Renal cortex interstitium (tissue), 11 donors: ENCODE measurements at regions not wholly inside any gene's neighbourhood (a gene's known extent, or its start where the extent isn't known, plus 50 kb on each side); places are given as distances from the start of the nearest gene placed in this dataset.

Experiments
- DNase-seq, 11 donors: peaks; one replicate each; pipeline ENCODE4 v3.0.0-alpha.2; 2013; ENCODE audit warnings: low read depth in 9 of 11, low spot score in 4 of 11; ENCODE audit errors: extremely low read depth in 1 of 11

DNA sequence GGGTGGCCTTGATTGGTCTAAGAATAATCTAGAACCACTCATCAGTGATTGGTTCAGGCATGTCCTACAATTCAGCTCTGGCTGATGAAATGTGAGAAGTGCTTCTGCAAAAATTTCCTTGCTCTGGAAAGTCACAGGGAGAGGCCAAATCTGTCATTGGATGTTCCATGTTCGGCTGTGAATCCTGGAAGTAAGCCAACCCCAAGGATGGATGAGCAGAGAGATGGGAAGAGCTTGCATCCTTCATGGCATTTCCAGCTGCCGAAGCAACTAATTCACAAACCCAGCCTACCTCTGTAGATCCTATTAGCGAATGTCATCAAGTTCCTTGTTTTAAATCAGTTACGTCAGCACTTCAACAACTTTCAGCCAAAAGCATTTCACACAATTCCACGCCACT lies 187.2 kb upstream of the SOX4 start:
- no peak for DNase-seq

DNA sequence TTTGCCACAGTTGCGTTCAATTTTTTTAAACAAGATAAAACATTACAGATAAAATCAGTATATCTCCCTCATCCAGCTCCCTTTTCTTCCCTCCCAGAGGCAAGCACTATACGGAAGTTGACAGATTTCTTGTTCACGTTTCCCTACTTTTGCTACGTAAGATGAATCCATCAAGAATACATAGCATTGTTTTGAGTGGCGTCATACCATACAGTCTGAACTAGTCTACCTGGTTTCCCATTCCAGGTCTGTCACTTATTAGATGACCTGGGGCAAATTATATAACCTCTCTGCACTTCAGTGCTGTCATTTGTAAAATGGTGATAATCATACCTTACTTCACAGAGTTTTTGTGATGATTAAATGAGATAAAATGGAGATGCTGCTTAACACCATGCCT lies 184.3 kb upstream of the SOX4 start:
- no peak for DNase-seq

DNA sequence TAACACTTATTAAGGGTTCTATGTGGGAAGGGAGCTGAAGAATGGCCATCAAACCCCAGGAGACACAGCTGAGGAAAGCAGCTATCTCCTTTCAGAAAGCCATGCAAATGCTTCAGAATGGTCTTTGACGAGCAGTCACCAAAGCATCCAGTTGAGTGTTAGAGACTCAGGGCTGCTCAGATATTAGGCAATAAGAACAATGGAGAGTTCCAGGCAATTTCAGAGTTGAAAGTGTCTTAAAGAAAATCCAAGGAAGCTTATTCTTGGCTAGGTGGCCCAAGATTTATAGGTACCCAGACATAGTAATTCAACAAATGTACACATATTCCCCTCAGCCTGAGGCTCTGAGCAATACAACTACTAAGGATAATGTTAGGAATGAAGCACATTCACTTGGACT lies 180.1 kb upstream of the SOX4 start:
- no peak for DNase-seq

DNA sequence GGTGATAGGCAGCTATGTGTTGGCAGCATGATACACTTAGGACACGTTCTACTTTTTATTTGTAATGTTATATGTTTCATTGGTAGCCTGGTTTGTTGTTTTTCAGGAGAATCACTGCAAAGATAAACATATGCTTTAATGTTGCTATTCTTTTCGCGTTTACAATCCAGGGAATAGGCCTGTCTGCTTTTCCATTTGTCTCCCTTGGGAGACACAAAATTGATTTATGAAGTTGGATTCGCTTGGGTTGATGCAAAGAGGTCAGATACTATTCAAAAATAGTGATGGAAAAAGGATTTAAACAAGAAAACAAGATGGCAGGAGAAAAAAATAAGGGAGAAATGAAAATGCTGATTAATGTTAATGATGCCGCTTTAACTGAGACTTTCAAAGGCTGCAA lies 179.5 kb upstream of the SOX4 start:
- no peak for DNase-seq

DNA sequence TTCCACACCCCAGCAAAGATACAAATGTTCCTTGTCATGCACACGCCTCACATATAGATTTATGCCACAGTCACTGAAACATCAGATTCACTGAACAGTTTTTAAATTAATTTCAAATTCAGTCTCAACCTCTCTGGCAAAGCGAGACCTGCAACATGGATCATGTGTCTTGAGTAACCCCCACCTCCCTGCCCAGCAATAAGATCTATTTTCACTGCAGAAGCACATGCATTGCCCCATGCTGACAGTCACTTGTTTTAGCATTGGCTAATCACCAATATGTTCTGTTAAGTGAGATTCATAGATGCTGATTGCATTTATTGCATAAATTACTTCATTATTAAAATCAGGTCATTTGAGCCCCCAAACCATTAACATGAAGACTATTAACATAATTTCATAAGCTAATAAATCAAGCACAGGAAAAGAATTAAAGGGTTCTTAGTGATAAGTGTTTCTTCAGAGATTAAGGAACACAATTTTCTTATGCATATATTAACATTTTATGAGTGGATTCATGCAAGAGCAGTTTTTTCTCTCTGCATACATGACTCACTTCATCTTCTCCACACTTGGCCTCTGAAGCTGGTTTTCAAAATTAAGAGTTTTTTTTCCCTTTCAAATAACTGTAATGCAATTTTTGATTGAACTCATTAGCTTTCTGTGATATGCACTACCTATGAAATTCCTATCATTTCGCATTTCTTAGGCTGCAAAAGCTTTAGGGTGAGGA lies 173.2 kb upstream of the SOX4 start:
- no peak for DNase-seq

DNA sequence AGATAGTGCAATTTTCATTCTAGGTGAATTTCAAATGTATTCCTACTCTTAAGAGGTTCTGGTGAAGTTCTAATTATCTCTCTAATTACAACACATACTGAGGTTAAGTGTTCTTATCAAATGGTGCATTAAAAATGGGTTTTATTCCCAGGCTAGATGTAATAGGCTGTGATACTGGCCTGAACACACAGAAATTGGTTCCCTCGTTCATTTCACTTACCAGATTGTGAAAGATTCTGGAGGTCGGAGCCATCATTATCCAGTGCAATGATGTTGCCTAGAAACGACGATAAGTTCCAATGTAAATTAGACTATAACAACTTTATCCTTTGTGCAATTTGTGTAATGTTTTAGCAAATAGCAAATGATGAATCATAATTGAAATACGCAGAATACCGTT lies 172.6 kb upstream of the SOX4 start:
- DNase-seq: no peak

DNA sequence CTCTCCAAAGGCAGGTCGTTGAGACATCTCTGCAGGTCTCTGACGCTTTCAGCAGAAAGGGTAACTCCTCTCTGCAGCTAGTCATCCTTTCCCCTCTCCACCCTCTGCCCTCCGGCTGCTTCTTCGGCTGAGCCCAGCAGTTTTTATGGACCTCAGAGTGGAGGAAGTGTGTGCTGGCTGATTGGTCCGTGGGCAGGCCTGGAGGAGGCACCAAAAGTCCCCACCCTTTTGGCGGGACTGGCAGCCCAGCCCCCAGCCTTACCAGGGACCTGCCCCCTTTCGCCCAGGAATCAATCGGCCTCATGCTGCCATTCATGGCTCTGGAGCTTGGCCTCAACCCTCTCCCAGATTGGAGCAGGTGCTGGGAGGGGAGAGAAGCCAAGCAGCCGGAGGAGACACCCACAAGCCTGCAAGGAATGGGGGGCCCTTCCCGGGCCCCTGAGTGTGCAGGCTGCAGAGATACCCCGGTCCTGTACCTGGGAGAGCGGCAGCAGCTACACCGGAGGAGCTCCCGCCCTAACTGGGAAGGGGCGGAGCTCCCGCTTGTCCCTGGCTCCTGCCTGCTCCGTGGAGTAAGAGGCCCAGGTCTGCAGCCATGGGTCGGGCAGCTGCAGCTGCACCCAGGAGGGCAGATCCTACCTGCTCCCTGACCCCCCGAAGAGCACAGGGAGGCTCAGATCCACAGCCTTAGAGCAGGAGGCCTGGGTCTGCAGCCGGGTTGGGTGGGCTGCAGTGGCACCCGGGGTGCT lies 170.3 kb upstream of the SOX4 start:
- DNase-seq: no peak

DNA sequence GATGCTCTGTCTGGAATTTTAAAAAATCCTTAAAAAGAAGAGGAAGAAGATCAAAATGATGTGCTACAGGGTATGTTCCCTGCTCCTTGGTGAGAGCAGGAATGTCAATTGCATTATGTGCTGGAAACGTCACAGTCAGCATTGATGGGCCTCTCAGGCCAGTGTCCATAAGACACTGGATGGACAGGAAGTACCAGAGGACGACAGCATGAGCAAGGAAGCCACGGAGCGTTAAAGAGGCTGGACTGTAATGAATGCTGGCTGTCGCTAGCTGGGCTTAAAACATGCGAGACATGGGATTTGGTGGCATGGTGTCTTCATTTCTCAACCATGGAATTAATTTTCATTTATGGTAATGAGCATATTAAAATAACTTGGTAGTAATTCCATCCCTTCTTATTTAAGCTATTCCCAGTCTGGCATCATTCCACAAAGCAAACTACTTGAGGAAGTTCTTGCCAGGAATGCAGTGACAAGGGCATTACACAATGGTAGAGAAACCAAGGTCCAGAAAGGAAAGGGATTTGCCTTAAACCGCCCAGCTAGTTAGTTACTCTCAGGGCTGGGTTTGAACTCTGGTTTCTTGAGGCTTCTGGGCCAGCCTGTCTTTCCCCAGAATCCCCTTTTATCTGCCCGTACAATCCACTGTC lies 166.6 kb upstream of the SOX4 start:
- DNase-seq: no peak

DNA sequence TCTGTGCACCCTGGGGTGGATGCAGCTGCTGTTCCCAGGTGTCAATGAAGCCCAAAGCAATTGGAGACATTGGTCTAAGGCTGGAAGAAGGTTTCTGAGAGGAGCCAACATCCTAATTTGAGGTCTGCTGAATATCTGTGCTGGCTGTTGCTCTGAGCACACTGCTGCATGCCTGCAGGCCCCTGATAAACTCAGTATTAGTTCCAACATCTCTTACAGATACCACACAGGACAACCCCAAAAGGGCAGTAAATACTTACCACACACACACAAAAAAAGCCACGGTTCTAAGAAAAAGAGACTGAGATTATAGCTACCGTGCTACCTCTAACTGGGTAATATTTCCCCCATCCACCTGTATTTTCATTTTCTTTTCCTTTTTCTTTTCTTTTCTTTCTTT lies 164.3 kb upstream of the SOX4 start:
- DNase-seq: no peak

DNA sequence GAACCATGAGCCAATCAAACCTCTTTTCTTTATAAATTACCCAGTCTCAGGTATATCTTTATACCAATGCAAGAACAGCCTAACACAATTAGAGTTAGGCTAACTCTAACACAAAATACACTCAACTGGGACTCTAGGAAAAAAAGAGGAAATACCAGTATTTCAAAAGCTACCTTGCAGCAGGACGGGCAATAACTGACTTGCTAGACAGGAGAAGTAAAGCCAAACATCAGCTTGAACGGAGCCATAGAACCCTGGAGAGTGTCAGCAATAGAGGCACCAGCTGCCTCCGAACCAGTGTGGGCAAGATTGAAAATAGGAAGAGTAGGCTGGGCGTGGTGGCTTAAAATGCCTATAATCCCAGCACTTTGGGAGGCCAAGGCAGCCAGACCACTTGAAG lies 162.0 kb upstream of the SOX4 start:
- DNase-seq: no peak

DNA sequence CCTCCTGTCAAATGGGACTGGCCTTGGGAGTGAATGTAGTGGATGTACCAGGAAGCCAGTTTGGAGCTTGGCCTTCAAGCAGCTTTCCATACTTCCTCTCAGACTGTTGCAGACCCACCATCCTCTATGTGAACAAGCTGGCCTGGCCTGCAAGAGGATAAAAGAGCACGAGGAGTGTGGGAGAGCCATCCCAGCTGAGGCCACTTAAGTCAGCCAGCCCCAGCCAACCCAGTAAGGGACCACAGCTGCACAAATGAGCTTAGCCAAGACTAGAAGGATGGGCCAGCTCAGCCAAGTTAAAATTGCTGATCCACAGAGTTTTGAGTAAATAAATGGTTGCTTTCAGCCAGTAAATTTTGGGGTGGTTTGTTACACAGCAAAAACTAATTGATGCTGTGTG lies 156.9 kb upstream of the SOX4 start:
- DNase-seq: no peak

DNA sequence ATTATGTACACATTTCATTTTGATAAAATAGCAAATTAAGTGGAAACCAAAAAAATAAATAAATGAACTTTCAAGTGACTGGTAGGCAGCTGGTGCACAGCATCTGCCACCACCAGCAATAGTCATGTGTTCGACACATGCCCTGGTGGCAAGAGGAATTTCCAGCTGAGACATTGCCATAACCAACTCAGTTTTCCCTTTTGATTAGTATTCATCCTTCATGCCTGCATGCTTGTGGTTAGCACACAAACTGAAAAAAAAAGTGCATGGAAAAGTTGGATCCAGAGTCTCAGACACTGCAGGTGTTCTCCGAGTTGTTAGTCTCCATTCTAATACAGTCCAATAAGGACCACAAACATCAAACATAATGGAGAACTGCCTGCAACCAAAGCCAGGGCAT lies 156.0 kb upstream of the SOX4 start:
- DNase-seq: no peak

DNA sequence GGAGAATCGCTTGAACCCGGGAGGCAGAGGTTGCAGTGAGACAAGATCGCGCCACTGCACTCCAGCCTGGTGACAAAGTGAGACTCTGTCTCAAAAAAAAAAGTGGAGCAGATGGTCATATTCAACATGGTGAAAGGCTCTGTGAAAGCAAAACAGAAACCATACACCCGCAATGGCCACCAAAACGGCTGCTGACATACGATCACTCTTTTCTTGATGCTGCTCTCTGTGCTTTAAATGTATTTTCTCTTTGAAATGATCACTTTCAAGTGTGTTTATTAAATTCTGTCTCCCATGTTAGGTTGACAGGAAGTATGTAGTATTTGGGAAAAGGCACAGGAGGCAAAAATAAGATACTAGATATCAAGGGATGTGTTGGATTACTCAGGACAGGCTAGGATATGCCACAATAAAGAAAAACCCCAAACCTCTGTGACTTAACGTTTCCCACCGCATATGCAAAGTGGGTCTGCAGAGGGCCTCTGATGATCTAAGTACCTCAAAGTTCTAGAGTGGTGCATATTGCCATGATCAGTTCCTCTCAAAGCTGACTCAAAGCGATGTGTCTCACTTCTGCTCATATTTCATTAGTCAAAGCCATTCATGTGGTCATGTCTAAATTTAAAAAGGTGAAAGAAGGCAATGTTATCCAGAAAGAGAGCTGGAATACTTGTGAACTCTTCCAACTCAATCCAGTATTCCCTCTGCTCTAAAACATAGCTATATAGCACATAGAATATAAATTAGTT lies 155.1 kb upstream of the SOX4 start:
- DNase-seq: no peak

DNA sequence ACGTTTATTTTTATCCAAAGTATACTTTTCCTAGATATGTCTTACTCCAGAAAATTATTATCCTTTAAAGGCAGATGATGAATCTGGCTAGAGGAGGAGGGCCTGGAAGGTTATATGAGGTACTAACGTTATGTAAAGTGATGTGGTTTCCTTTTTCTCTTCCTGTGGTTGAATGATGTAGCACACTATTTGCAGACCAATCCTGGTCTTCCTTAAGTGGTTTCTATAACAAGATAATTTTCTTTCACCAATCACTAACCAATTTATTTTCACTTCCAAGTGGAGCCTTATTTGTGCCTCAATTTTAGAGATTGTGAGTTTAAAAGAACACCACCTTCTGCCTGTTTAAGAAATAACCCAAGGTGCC lies 154.6 kb upstream of the SOX4 start:
- DNase-seq: no peak

DNA sequence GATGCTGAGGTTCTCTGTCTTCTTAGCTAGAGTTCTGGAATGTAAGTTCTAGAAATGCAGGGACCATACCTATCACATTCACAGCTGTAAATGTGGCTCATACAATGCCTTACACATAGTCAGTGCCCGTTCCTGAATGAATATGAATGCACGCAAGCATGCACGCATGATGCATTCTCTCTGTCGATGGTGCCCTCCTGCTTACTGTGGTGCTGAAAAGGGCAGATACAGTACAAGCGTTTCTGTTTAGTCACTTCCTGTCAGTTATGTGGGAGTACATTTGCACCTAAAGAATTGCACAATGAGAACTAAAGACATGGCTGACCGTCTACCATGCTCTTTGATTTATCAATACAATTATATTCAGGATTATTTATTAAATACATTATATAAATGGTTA lies 152.2 kb upstream of the SOX4 start:
- DNase-seq: no peak

DNA sequence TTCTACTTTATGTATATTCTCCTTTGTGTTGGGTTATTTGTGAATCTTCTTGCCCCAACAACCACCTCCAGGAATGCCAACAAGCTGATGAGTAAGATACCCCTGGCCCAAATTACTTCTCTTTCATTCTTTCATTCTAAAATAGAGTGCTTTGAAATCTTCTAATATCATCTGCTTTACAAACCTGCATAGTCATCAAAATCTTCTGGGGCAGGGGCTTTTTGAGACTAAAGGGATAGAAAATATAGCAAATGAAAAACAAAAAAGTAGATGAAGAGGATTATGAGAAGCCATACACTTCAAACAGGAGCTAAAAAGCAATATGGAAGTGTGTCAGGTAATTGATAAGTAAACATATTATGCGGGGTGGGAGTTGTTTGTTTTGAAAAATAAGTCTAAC lies 150.7 kb upstream of the SOX4 start:
- DNase-seq: no peak

DNA sequence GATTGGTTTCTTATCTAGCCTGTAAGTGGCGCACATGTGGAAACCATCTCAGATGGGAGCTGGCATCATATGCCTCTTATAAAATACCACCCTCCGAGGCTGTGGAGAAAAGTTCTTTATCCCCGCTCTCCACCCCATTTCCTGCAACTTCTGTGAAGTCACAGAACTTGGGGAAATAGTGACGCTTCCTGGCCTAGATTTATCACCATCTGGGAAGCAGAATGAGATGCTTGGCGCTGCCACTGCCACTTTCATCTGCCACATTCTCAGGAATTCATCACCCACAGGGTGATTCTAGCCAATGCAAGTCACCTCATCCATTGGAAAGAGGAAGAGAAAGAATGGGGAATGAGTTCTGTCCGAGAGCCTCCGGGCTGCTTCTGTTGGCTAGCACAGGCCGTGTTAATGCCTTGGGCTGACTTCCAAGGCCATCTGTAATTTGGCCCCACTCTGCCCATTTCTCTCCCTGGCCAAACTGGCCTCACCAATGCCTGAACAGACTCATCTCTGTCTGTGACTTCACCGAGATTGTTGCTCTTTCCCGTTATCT lies 148.8 kb upstream of the SOX4 start:
- no peak for DNase-seq

DNA sequence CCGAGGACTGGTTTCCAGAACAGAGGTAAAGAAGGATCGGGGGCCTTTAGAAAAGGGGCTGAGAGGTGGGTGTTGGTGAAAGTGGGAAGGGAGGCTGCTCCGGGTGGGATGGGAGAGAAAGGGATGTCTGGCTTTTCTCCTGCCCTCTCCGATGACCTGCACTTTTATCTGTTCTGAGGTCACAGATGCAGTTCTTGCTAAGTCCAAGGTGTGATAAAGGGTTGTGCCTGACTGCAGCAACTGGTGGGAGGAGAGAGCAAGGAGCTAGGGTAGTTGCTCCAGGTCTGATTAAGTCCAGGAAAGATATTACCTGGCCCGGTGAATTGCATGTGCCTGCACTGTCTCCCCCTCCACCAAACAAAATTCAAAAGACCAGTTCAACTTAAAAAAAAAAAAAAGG lies 145.6 kb upstream of the SOX4 start:
- no peak for DNase-seq

DNA sequence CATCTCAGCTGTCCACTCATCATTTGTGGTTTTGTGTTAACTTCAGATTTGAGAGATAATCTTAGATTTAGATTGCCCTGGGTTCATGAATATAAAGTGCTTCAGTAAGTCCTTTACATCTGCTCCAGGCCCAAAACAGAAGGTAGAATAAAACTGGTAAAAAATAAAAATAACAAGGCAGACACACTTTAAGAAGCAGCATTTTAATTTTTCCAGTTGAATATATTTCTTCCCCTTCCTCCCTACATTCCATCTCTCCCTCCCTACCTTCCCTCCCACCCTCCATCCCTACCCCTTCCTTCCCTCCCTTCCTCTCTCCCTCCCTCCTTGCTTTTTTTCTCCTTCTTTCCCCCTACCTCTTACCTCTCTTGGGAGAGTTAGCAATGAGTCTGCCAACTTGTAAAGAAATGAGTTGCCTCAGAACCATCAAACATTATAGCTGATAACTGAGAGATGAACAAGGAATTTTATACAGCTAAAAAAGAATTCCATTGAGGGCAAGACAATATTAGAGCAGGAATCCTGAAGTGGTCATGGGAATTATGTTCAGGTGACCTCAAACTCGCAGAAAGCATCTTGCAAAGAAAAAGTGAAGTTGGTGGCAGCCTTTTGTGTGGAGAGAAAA lies 145.0 kb upstream of the SOX4 start:
- DNase-seq: no peak
